Stimulated activated CD8-positive, alpha-beta memory T cell treated with anti-CD3 and anti-CD28 coated beads, Interleukin-4, amount 100 ng/mL, for 48 hours (primary cell): ENCODE measurements at regions not wholly inside any gene's neighbourhood (a gene's known extent, or its start where the extent isn't known, plus 50 kb on each side); places are given as distances from the start of the nearest gene placed in this dataset.

Experiments
- DNase-seq: peaks from one replicate; pipeline ENCODE4 v3.0.0-alpha.2; 2020

DNA sequence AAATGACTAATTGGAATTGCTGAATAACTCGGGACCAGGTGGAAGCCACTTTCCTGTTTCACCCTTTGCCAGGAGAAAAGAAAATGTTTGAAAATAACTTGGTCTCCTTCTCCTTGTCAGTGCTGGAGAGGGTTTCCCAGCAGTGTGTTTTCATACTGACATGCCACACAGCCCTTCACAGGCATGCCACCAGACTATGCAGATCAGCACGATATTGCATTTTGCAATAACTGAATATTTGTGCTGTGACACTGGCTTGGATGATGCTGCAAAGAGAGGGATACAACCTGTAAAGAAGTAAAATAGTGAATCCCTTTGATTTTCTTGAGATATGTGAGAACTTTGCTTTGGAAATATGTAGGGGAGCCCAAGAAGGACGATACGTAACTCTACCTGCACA is 200.0 kb upstream of the NAV2 start:
- no peak for DNase-seq

DNA sequence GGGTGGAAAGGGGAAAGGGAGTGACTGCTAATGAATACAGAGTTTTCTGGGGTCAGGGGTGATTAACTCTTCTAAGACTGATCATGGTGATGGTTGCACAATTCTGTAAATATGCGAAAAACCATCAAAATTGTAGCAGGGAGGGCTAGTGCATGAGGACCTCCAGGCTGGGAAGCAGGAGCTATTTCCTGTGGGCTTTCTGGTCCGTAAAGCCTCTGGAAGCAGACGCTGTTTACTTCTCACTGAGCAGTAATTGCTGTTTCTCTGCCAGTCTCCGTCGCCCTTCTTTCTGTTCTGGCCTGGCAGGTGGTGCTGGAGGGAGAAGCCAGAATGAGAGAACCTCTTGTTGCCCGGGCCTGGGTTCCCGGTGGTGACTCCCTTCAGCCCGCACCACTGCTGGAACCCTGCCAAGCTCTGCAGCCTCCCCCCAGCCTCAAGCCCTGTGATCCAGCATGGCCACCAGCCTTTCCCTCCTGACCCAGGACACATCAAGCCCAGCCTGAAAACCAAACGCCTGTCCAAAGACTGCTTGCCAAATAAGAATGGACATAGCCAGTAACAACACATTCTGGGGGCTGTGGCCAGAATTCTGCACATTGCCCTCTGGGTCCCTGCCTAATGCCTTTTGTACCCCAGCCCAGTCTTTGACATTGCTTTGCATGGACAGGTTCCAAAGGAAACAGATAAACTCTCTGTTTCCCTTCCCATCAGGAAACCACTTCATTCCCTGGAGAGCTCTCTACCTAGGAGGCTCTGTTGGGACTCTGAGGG is 201.0 kb upstream of the NAV2 start:
- DNase-seq, result no peak

DNA sequence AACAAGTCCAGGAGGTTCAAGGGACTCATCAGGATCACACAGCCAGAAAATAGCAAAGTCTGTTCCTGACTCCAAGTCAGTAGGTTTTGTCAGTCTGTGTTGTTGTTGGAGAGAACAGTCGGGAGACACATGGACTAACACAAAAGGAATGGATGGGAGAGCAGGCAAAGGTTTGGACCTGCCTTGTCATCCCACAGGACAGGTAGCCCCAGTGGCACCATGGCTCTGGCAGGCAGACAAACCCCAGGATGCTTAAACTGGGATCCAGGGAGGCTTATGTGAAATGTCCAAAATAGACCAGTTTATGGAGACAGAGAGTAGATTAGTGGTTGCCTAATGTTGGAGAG is 201.6 kb upstream of the NAV2 start:
- no peak for DNase-seq

DNA sequence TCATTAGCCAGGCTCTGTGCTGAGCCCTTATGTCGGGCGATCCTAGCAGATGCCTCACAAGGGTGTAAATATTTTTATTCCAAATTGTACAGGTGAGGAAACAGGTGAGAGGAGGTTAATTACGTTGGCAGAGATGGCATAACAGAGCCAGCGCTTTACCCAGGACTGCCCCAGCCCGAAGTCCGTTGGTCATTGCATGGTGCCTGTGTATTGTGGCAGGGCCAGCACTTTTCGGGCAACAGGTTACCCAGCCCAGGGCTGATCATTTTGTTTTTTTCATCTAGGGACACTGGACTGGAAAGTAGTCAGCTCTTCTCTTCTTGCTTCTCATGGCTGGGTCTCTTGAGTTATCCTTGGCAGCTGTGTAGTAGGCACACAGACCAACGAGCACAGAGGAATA is 202.2 kb upstream of the NAV2 start:
- DNase-seq, result no peak

DNA sequence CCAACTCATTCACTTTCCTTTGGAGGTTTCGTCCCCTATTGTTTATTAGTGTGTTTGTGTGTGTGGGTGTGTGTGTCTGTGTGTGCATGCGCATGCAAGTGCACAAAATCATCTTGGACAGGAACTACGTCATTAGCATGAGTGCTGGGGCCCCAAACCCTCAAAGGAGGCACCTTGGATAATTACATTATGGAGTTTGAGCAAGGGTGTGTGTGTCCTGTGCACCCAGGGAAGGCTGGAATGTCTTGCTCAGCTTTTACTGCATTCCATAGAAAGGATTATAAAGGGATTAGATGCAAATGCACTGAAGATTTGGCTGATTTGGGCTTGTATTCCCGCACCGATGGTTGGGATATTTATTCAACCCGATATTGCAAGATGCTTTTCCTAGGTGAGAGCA is 203.4 kb upstream of the NAV2 start:
- DNase-seq, result no peak

DNA sequence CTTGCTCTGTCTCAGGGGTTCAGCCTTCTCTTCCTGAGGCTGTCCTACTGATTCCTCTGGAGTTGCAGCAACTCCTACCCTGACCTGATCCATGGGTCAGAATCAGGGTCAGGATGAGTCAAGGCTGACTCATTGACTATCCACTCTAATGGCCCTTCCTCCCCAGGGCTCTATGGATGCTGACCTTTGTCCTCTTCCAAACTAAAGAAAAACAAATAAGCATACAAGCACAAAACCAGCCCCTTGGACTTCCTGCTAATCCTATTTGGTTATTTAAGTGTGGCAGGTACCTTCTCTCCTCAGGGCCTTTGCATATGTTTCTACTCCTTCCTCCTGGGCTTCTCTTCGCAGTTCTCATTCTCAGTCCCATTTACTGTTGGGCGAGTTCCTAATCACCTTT is 204.5 kb upstream of the NAV2 start:
- no peak for DNase-seq

DNA sequence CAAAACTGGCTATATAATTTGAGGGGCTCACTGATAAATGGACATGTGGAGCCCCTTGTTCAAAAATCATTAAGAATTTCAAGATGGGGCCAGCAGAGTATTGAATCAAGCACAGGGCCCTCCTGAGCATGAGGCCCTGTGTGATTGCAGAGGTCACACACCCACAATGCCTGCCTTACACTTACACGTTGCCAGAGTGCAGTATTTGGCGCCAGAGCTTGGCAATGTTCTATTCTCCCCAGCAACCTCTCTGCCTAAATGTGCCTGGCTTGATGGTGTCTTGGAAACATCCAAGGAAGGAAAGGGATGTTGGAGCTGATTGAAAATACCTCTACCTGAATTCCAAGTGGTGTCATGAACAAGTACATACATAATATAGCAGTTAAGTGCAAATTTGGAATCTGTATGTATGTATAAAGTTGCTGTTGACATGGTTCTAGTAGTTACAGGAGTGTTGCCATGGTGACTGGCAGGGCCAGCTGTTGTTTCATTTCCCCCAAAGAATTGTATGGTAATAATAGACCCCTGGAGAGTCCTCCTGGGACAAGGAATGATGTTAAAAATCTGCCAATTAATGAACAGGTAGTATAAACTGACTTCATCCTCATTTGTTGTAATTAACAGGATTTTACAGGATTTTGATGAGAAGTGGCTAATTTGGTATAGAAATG is 205.7 kb upstream of the NAV2 start:
- no peak for DNase-seq

DNA sequence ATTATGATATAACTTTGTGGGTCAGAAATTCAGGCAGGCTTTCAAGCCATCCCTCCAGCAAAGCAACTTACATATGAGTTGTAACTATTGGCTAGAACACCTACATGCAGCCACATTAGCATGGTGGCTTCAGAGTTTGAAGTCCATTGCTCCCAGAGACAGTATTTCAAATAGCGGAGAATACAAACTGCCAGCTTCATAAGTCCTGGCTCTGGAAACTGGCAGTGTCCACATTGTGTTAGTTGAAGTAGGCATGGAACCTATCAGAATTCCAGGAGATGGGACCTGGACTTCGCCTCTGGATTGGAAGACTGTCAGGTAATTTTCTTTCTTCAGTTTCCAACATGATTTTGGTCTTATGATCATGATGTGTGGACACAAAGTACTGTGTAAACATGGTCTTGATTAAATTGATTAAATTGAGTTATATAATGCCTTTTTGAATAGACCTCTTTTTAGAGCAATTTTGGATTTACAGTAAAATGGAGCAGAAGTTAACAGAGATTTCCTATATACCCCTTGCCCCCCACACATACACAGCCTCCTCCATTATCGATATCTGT is 209.9 kb upstream of the NAV2 start:
- no peak for DNase-seq

DNA sequence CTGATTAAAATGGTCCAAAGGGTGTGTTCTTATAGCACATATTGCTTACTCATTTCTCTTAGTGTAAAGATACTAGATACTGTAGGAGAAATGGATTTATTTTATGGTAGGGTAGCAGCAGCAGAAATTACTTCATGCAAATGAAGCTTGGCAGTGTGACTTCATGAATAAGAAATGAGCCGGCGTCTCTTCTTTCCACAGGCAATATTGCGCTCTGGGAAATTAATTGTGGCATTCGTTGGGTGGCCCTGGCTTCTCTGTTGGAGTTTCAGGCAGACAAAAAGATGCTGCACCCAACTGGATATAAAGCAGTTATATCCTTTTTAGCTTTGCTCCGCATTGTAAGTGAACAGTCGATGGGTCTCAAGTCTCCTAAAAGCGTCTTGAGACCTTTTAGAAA is 211.0 kb upstream of the NAV2 start:
- DNase-seq, result no peak

DNA sequence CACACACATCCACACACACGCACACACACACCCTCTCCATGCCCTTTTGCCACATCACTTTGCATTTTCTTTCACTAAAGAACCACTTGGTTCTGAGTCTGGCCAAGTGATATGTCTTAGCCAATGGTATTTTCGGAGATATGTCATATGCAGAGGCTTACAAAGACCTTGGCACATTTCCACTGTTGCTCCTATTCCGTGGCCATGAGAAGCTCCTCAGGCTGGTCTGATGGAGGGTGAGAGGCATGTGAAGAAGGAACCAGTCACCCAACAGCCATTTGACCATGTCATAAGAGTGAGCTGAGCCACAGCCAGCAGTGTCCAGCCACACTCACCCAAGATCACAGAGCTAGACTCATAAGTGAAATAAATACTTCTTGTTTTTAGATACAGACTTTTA is 212.6 kb upstream of the NAV2 start:
- DNase-seq, result no peak

DNA sequence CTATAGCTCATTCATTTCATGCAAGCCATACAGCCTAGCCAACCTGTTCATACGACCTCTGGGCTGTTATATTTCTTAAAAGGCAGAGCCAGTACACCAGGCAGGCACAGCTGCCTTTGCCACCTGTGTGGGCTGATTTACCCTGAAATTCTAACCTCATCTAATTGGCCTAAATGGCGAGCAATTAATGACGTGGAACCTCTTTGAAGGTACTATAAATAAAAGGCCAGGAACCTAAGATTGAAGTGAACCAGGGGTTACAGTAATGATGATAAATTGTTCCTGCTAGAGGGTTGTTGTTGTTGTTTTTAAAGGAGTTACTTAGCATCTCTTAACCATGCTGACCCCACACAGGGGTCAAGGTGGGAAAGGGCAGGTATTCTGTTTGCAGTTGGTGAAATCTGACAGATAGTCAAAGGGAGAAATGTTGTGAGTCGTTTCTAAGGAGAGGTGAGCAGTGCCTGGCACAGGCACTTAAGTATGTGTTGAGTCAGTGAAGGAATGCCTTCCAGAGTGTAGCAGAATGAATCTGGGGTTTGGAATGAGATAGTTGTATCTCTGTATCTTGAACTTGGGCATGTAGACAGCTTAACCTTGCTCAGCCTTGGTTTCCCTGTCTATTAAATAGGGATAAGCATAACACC is 213.5 kb upstream of the NAV2 start:
- no peak for DNase-seq

DNA sequence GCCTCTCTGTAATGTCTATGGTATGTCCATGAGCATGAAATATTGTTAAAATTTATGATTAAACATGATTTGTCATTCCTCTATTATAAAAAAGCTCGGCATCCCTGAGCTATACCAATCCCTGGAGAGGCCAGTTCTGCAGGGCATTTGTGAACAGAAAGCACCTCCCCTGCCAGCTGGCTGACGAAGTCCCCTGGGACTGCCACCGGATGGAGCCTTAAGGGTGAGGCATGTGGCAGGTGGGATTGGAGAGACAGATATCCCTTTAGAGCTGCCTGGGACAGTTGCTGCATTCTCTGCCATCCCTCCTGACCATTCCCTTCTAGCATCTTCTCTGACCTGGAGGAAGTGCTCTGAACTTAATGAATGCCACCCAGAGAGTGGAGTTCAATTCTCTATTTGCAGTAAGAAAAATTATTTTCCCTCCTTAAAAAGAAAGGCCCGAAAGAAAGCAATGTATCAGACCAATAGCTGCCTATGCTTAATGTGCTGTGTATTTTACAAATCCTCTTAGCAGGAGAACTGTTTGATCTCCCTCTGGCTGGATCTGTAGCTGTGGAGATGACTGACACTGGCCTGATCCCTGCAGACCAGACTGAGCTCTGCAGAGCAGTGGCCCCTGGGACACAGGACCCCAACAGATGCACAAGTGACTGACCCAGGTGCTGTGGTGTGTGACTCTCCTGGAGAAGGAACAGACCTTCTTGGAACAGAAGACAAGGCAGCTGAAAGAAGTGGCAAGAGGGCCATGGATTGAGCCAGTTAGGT is 219.0 kb upstream of the NAV2 start:
- no peak for DNase-seq

DNA sequence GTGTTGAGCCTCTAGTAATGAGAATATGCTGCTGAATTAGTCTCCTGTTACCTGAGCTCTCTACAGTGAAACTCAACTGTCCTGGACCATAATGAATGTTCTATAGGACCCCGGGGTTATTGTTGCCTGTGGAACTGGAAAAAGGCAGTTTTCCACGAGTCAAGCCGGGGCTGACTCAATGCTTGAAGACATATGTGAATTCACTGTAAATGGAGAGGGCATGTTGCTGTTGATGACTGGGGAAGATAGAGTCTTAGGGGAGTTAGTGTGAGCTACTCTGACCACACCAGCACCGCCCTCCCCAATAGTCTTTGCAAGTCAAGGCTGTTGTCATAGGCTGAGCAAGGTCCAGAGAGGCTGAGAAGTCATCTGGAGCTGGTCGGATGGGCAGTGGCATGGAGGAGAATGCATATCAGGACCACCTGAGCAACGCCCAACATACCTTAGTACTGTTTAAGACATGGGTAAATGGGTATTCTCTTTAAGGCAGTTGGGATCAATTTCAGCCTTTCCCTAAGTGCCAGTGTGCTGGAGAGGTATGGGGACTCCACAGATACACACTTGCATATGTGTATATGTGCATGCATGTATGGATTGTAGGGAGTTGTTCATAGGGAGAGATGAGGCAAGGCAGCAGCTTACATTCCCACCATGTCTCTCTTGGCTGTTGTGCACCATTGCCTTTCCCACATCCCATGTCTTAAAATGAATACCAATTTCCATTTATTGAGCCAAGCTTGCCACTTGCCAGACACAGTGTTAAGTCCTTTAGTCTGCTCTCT is 230.1 kb upstream of the NAV2 start:
- no peak for DNase-seq

DNA sequence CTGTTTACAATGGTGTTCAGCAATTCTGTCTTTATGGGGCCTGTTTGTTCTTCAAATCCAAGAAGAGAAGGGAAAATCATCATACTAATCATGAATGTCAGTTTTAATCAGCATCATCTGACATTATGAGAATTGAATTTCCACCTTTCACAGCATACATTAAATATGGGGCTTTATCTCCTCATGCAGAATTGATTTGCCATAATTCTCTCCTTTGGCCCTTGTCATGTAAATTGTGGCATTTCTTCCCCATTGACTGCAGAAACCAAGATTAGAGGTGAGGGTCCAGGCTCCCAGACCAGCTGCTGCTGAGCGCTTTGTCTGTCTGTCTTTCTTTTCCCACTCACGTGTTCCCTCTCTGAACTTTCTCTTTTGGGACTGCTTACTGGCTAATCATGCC is 232.1 kb upstream of the NAV2 start:
- DNase-seq, result no peak

DNA sequence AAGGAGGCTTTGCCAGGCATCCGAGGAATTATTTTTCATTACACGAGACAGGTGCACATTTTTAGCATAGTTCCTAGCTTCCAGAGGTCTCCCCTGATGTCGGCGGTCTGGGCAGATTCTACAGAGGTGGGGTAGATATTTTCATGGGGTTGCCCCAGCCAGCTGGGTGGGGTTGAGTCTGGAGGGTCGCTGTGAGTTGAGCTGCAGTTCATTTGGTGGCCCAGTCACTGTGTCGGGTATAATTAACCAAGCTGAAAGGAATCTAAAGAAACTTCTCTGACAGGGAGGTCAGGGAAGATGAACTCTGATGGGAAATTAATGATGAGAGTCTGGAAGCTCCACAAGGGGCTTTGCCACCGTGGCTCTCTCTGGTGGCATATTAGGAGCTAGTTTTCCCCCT is 233.7 kb upstream of the NAV2 start:
- DNase-seq, result no peak

DNA sequence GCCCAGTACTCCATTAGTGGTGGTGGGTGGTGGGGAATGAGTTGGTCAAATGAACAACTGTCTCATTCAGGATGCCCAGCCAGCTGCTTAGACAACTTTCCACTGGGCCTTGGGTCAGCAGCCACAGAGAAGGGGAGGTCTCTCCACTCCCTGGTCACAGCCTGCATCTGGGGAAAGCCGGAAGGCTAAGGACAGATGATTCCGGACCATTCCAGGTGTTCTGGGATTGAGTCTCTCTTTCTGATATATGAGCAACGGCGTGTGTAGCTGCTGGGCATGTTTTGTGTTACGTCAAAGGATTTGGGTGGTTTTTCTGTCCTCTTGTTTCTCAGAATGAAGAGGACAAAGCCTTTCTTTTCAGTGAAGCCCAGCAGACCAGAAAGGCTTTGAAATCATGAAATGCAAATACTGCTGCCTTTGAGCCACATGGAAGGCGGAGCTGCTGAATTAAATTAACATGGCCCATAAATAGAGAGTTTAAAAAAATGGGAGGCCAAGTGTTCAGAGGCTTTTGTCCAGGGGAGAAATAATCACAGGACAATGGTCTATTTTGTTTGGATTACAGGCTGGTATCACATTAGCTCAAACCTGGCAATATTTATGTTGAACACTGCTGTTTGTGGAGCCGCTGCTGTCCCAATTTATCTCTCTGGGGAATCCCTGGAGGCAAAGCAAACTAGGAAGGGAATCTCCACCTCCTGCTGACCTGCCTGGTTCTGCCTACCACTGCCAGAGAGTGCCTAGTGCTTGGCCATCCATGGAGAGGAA is 234.4 kb upstream of the E2F8 start:
- DNase-seq, result no peak

DNA sequence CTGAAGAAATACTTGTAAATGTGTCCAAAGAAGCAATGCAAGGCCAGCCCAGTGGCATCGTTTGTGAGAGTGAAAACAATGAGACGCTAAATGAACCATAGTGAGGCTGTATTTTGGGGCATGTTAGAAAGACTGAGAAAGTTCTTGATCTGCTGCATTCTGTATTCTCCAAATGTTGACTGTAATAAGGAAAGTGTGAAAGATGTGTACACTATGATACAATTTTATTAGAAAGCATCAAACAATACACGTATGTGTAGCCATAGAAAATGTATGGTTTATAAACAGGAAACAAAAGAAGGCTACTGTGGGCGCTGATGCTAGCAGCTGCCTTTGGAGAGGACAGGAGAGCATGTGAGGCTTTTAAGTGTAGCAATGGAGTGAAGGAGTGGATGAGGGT is 233.5 kb upstream of the E2F8 start:
- no peak for DNase-seq

DNA sequence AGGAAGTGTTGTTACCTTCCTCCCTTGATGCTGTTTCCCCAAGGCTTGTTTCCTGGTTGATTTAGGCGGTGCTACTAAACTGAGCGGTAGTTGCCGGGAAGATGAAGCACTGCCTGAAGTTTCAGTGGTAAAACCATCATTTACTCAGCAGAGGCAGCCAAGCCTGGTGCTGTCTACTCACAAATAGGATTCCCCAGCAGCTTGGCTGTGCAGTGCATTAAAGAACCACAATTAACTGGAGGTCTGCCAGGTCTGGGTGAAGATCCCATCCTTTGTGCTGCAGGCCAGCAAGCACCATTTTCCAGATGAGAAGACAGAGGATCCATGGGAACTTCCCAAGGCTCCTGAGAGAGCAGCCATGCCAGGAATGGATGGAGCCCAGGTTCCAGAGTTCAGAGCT is 231.9 kb upstream of the E2F8 start:
- no peak for DNase-seq

DNA sequence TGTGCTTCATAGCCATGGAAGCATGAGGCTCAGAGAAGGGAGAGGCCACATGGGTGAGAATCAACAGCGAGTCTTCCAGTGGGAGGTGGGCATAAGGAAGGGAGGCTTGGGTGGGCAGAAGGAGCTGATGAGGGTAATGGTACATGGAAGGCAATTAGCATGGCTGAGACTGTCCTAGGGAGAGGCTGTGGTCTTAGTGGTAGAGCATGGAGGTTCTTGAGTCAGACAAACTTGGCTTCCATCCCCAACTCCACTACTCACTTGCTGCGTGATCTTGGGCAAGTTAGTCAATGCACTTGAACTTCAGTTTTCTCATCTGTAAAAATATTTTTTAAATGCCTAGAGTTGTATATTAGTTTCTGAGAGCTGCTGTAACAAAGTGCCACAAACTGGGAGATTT is 227.2 kb upstream of the E2F8 start:
- no peak for DNase-seq

DNA sequence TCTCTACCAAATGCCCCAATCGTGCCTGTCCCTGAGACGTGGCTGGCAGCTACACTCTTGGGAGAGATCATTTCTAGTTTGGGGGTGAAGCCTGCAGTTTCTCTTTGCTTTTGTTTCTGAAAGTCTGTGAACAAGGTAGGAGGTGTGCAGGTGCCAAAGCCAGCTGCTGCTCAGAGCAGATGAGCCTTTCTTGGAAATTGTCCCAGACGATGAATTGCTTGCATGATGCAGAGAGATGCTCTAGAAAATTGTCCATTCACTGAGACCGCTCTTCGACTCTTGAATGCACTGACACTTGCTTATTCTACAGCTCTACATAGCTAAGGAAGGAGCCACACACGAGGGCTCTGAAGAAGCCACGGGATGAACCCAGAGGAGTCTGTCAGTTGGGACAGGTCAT is 225.6 kb upstream of the E2F8 start:
- no peak for DNase-seq

DNA sequence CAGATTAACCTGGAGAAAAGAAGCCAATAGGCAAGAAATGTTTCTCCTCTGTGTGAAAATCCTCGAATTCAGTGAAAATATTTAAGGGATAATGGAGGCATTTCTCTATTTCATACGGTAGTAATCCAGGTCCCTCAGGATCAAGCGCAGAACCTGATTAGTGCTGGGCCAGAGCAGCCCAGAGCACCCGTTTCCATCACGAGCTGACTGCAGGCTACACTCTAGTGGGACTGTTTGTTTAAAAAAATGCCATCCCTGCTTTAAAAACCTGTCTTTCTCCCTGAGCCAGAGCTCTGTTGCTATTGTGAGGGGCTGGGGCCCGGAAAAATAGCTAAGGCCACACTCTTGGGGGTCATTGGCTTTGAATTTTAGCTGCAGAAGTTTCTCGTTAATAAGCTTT is 223.2 kb upstream of the E2F8 start:
- DNase-seq, result no peak
